ENCODE measurements at regions not wholly inside any gene's neighbourhood (a gene's known extent, or its start where the extent isn't known, plus 50 kb on each side); places are given as distances from the start of the nearest gene placed in this dataset.
"Not testable (repeated sequence)": the region's sequence is repeated elsewhere in the genome, so short reads cannot be mapped to it uniquely, and the experiment has no call there.

DNA sequence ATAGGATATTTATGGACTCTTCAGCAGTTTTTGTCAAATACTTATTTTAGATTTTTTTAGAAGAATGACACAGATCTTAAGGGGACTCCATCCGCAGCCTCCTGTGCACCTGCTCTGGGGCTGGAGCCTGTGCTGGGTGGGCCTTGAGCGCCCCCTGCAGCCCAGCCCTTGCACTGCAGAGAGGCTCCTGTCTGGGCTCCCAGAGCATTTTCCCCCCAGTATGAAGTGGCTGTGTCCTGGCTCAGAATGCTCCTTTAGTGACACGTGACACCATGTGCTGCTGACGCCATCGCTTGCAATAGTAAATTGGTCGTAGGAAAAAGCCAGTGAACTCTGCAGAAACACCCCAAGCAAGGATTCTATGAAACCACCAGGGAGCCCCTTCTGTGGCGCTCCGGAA is 479.7 kb downstream of the TMEM121 start:
- not testable (repeated sequence) for DNase-seq (ENCODE audit: low read depth)

- not testable (repeated sequence) for DNase-seq (ENCODE audit: low read depth)
Observed at GRCh38 chr14:106006716-106007115, 480.3 kb downstream of the TMEM121 start.

- no peak for DNase-seq (ENCODE audit: low read depth)
Observed at GRCh38 chr14:106010783-106011182, 484.4 kb downstream of the TMEM121 start.

GRCh38 chr14:106011631-106012360 is 485.4 kb downstream of the TMEM121 start:
- not testable (repeated sequence) for DNase-seq (ENCODE audit: low read depth)

DNA sequence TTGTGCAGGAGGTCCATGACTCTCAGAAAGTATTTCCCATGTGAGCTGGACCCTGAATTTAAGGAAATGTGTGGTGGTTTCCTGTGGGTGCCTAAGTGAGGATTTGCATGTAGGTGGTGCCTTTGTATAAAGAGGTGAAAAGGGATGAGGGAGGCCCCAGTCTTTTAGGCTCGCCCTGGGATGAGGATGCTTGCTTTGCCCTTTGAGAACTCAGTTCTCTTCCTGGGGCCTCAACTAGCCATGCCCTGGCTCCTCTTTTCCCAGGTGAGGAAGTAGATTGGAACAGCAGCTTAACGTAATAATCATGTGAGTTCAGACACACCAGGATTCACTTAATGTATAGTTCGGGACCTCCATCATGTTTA is 486.0 kb downstream of the TMEM121 start:
- not testable (repeated sequence) for DNase-seq (ENCODE audit: low read depth)

DNA sequence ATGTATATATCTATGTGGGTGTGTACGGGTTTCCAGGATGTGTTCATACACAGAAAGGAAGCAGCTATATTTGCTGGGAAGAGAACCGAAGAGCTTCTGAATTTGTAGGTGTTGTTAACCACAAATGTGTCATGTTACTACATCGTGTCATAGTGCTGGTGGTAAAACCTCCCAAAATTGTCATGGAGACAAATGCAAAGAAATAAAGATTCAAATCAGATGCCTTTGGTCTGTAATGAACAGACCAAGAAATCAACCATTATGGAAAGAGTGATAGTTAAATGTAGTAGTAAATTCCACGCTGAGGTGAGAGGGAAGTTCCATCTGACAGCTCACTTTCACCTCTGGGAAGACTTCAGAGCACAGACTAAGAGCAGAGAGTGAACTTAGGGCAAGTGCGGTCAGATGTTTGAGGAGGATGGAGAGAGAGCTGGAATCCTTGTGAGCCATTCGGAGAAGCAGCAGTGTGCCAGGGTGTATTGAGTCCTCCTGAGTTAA is 487.5 kb downstream of the TMEM121 start:
- no peak for DNase-seq (ENCODE audit: low read depth)

DNA sequence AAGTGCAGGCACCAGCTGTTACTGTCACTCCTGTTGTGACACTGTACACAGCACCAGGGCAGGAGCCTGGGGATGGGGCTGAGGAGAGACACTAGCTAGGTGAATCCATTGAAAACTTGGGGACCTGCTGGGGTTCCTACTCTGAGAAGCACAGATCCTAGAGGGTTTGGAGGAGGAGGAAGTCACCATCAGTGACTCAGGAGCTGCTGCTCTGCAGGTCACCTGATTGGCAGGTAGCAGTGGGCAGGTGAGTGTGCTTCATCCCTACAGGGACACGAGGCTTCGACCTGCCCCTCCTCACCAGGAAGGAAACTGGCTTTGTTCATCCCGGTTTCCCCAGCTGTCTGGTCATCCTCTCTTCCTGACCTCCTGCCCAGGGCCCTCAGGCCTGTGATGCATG is 491.6 kb downstream of the TMEM121 start:
- DNase-seq (ENCODE audit: low read depth): not testable (repeated sequence)

- DNase-seq (ENCODE audit: low read depth): no peak
Observed at GRCh38 chr14:106021832-106022231, 495.4 kb downstream of the TMEM121 start.

GRCh38 chr14:106022648-106023047 is 496.3 kb downstream of the TMEM121 start:
- DNase-seq (ENCODE audit: low read depth): not testable (repeated sequence)

- DNase-seq (ENCODE audit: low read depth): no peak
Observed at GRCh38 chr14:106023411-106023810, 497.0 kb downstream of the TMEM121 start.

- DNase-seq (ENCODE audit: low read depth): no peak
Observed at GRCh38 chr14:106024983-106025604, 498.7 kb downstream of the TMEM121 start.

GRCh38 chr14:106026026-106026425 is 499.6 kb downstream of the TMEM121 start:
- no peak for DNase-seq (ENCODE audit: low read depth)

GRCh38 chr14:106027759-106028158 is 501.4 kb downstream of the TMEM121 start:
- DNase-seq (ENCODE audit: low read depth): not testable (repeated sequence)

- no peak for DNase-seq (ENCODE audit: low read depth)
Observed at GRCh38 chr14:106029959-106030358, 503.6 kb downstream of the TMEM121 start.

DNA sequence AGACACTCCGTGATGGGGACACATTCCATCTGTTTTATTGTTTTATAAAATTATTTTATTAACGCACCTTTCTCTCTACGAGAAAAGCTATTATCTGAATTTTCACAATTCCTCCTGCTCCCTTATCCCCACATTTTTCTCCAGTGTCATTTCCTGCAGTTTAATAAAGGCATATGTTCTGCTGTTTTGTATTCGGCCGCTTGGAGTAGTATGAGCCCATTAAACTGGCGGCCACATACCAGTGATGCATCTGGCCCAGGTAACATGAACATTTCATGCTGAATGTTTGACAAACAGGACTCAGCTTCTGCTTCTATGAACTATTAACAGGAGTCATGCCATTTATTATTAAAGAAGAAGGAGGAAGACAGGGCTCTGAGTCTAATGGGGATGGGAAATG is 511.0 kb downstream of the TMEM121 start:
- no peak for DNase-seq (ENCODE audit: low read depth)

DNA sequence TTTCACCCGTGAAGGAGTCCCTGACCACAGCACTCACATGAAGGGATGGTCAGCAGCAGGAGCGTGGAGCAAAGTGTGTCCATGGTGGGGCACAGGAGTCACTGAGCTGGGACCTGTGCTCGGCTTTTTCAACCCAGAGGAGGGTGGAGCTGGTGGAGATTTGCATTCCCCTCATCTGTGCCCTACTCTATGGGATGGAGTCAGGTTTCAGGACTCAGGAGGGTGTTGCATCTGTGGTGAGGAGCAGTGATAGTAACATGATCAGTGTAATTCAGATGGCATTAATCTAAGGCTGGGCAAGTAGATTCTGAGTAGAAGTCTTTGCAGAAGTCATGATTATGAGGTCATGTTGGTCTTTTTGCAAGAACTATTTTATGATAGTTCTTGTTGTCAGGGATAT is 511.9 kb downstream of the TMEM121 start:
- no peak for DNase-seq (ENCODE audit: low read depth)

GRCh38 chr14:106039400-106039799 is 513.0 kb downstream of the TMEM121 start:
- DNase-seq (ENCODE audit: low read depth): no peak

DNA sequence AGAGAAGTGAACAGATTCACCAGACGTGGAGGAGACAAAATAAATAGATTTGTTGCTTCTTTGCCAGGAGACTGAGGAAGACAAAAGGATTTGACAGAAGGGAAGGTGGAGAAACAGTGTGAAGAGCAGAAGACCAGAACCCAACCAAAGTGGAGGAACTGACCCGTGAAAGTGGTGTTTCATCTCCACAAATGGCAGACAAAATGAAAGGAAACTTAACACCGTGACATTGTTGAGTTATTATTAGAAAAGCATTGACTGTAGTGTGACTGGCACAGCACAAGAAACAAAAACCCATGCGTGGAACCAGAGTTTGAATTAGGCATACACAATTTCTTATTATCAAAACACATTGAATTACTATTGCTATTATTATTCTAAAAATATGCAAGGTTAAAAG is 518.1 kb downstream of the TMEM121 start:
- DNase-seq (ENCODE audit: low read depth): no peak

- no peak for DNase-seq (ENCODE audit: low read depth)
Observed at GRCh38 chr14:106044949-106045596, 518.7 kb downstream of the TMEM121 start.

DNA sequence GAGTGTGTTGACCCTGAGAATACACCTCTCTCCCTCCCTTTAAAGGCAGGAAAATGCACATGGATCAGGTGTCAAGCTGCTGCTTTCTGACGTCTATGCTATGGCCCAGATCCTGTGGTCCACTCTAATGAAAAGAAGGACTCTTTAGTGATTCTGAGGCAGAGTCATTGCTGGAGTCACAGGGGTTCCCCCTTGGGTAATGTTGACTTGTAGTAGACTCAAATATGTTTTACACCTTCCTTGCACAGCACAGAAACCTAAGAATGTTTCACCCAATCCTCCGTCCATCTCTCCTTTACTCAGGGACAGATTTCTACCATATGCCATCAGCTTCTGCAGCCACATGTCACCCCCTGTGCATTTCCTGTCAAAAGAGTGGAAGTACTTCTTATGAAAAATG is 525.4 kb downstream of the TMEM121 start:
- DNase-seq (ENCODE audit: low read depth): no peak

- no peak for DNase-seq (ENCODE audit: low read depth)
Observed at GRCh38 chr14:106055289-106055688, 528.9 kb downstream of the TMEM121 start.

GRCh38 chr14:106058342-106058741 is 532.0 kb downstream of the TMEM121 start:
- no peak for DNase-seq (ENCODE audit: low read depth)
